HCT116 (cell line): ENCODE measurements at regions not wholly inside any gene's neighbourhood (a gene's known extent, or its start where the extent isn't known, plus 50 kb on each side); places are given as distances from the start of the nearest gene placed in this dataset.

Source experiments
- CEBPB ChIP-seq: IDR thresholded peaks from 2 replicates; pipeline ENCODE4 v1.6.1; 2012; ENCODE audit warnings: low read depth
- POLR2A ChIP-seq: IDR thresholded peaks from 2 replicates; pipeline ENCODE4 v1.7.0; 2011; ENCODE audit warnings: borderline replicate concordance; ENCODE audit not compliant: insufficient read depth, insufficient read length; ENCODE audit errors: extremely low read depth
- POLR2AphosphoS5 ChIP-seq: IDR thresholded peaks from 2 replicates; pipeline ENCODE4 v1.6.1; 2011; ENCODE audit warnings: mild to moderate bottlenecking, low read depth, low read length, moderate library complexity
- REST ChIP-seq: IDR thresholded peaks from 2 replicates; pipeline ENCODE4 v1.6.1; 2012; ENCODE audit warnings: low read depth
- TF ChIP-seq, protein P1 (sequence below), 3 experiments: fragments of 200-600 bp in 1 of 3; sonication (generic) in 1 of 3; IDR thresholded peaks in 2 of 3; conservative IDR thresholded peaks in 1 of 3; 2 replicates each; pipeline ENCODE4 v1.5.1; 2012 to 2017; ENCODE audit warnings: low read depth in 2 of 3, low read length in 2 of 3, antibody characterized with exemption in 1 of 3, borderline replicate concordance in 1 of 3, control low read depth in 1 of 3, mild to moderate bottlenecking in 1 of 3, mixed read lengths in 1 of 3, mixed run types in 1 of 3, moderate library complexity in 1 of 3; ENCODE audit not compliant: insufficient read depth in 1 of 3

DNA sequence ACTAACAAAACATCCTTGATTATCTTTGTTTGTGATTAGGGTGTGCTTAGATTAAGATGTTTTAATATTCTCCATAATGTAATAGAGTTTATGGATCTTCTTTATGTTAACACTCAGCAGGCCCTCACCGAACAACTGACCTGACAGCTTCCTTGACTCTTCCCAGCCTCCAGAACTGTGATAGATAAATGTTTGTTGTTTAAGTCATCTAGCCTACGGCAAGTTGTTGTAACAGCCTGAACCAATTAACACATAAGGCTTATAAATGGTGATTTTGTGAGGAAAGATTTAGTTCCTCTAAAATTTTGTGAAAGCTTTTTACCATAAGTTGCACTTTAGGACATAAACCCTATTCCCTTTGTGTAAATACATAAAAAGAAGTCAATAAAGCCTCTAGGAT lies 156.5 kb upstream of the DCN start:
- TF ChIP-seq, protein P1, sequence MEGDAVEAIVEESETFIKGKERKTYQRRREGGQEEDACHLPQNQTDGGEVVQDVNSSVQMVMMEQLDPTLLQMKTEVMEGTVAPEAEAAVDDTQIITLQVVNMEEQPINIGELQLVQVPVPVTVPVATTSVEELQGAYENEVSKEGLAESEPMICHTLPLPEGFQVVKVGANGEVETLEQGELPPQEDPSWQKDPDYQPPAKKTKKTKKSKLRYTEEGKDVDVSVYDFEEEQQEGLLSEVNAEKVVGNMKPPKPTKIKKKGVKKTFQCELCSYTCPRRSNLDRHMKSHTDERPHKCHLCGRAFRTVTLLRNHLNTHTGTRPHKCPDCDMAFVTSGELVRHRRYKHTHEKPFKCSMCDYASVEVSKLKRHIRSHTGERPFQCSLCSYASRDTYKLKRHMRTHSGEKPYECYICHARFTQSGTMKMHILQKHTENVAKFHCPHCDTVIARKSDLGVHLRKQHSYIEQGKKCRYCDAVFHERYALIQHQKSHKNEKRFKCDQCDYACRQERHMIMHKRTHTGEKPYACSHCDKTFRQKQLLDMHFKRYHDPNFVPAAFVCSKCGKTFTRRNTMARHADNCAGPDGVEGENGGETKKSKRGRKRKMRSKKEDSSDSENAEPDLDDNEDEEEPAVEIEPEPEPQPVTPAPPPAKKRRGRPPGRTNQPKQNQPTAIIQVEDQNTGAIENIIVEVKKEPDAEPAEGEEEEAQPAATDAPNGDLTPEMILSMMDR (IDR thresholded peaks at IDR 0.05 in 2 of 3, conservative IDR thresholded peaks at IDR 0.05 in 1 of 3; ENCODE audit: borderline replicate concordance in 1 of 3, insufficient read depth in 1 of 3, low read depth in 2 of 3, low read length in 2 of 3), result no peak
- TF ChIP-seq POLR2A (no peak), POLR2AphosphoS5 (no peak), REST (no peak), CEBPB (no peak)
